ENCODE measurements at regions not wholly inside any gene's neighbourhood (a gene's known extent, or its start where the extent isn't known, plus 50 kb on each side); places are given as distances from the start of the nearest gene placed in this dataset.

DNA sequence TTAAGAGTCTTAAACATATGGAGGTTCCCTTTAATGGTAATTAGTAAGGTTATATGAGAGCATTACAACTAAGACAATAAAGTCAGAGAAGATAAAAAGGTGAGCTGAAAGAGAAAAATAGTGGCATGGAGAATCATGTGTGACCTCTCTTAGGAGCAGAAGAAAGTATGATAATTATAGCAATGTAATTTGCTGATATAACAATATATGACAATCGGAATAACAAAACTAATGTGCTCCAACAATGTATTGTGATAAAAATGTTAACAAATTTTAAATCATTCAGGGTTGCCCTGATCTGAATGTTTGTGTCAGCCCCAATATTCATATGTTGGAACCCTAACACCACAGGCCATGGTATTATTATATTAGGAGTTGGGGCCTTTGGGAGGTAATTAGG lies 269.6 kb upstream of the PPFIA2 start:
- H3K4me3 ChIP-seq (ENCODE audit: low read length) = no peak overlapping the region
- DNase-seq (ENCODE audit: low read depth) = no peak
- TF ChIP-seq, protein P1, sequence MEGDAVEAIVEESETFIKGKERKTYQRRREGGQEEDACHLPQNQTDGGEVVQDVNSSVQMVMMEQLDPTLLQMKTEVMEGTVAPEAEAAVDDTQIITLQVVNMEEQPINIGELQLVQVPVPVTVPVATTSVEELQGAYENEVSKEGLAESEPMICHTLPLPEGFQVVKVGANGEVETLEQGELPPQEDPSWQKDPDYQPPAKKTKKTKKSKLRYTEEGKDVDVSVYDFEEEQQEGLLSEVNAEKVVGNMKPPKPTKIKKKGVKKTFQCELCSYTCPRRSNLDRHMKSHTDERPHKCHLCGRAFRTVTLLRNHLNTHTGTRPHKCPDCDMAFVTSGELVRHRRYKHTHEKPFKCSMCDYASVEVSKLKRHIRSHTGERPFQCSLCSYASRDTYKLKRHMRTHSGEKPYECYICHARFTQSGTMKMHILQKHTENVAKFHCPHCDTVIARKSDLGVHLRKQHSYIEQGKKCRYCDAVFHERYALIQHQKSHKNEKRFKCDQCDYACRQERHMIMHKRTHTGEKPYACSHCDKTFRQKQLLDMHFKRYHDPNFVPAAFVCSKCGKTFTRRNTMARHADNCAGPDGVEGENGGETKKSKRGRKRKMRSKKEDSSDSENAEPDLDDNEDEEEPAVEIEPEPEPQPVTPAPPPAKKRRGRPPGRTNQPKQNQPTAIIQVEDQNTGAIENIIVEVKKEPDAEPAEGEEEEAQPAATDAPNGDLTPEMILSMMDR (conservative IDR thresholded peaks at IDR 0.05; ENCODE audit: low read depth, low read length) = no peak

DNA sequence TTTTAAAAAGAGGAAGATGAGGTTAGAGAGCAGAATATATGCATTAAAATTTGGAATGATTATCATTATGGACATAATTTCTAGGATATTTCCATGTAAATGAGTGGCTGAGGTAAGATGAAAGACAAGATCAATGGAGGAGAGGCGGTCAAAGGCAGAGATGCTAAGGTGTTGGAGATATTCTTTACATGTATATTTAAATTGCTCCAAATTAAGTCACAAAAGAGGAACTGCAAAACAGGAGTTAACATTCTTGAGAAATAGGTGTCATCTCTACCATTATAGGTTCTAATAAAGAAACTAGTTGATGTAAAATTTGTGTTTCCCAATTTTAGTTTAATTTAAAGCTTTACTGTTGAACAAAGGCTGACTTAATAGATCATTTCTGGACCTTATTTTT lies 268.5 kb upstream of the PPFIA2 start:
- no peak for DNase-seq (ENCODE audit: low read depth)
- H3K4me3 ChIP-seq (ENCODE audit: low read length) = no peak overlapping the region
- TF ChIP-seq, protein P1 (conservative IDR thresholded peaks at IDR 0.05; ENCODE audit: low read depth, low read length) = no peak

DNA sequence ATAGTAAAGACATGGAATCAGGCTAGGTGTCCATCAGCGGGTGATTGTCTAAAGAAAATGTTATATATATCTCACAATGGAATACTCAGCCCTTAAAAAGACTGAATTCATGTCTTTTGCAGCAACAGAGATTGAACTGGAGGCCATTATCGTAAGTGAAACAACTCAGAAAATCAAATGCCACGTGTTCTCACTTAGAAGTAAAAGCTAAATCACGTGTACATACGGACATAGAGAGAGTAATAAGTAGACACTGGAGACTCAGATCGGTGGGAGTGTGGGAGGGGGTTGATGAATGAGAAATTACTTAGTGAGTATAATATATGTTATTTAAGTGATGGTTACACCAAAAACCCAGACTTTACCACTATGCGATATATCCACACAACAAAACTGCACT lies 266.3 kb upstream of the PPFIA2 start:
- H3K4me3 ChIP-seq (ENCODE audit: low read length) = no peak overlapping the region
- DNase-seq (ENCODE audit: low read depth) = no peak
- TF ChIP-seq, protein P1 (conservative IDR thresholded peaks at IDR 0.05; ENCODE audit: low read depth, low read length) = no peak

DNA sequence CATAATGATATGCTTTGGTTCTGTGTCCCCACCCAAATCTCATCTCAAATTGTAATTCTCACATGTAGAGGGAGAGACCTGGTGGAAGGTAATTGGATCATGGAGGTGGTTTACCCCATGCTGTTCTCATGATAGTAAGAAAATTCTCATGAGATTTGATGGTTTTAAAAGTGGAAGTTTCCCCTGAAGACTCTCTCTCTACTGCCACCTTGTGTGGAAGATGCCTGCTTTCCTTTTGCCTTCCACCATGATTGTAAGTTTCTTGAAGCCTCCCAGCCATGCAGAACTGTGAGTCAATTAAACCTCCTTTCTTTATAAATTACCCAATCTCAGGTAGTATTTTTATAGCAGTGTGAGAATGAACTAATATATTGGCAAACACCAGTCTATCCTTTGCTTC lies 260.4 kb upstream of the PPFIA2 start:
- H3K4me3 ChIP-seq (ENCODE audit: low read length) = no peak overlapping the region
- DNase-seq (ENCODE audit: low read depth) = no peak
- TF ChIP-seq, protein P1 (conservative IDR thresholded peaks at IDR 0.05; ENCODE audit: low read depth, low read length) = peak; percentile 29

DNA sequence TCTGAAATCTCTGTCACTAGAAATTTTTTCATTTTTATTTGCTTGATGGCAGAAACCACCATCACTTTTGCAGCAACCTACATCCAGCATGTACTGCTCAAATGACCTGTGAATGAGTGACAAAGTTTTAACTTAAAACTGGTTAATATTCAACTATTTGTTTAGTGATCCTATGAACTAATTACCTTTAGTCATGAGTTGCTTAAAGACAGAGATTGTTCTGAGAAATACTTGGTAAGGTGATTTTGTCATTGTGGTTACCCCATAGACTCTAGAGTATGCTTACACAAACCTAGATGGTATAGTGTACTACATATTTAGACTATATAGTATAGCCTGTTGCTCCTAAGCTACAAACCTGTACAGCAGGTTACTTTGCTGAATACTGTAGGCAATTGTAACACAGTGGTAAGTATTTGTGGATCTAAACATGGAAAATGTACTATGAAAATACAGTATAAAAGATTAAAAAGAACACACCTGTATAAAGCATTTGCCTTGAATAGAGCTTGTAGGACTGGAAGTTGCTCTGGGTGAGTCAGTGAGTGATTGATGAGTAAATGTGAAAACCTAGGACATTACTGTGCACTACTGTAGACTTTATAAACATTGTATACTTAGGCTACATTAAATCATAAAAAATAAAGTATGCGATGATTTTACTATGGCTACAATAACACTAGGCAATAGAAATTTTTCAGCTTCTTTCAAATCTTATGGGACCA lies 256.6 kb upstream of the PPFIA2 start:
- TF ChIP-seq, protein P1 (conservative IDR thresholded peaks at IDR 0.05; ENCODE audit: low read depth, low read length) = no peak
- DNase-seq (ENCODE audit: low read depth) = no peak
- H3K4me3 ChIP-seq (ENCODE audit: low read length) = no peak overlapping the region

DNA sequence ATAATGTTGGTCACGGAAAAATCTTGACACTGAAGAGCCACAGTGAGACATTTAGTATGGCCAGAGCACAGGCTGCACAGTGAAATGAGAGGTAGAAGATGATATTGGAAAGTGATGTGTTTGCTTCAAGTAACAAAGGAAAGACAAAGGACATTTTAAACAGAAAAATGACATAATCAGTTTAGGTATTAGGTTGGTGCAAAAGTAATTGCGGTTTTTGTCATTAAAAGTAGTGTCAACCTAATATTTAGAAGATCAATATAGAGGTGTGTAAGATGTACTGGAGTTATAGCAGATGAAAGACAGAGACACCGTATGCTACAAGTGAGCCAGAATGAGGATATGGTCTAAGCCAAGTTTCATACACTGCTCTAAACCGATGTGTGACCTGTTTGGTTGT lies 253.0 kb upstream of the PPFIA2 start:
- TF ChIP-seq, protein P1 (conservative IDR thresholded peaks at IDR 0.05; ENCODE audit: low read depth, low read length) = no peak
- DNase-seq (ENCODE audit: low read depth) = no peak
- no peak overlapping the region for H3K4me3 ChIP-seq (ENCODE audit: low read length)

DNA sequence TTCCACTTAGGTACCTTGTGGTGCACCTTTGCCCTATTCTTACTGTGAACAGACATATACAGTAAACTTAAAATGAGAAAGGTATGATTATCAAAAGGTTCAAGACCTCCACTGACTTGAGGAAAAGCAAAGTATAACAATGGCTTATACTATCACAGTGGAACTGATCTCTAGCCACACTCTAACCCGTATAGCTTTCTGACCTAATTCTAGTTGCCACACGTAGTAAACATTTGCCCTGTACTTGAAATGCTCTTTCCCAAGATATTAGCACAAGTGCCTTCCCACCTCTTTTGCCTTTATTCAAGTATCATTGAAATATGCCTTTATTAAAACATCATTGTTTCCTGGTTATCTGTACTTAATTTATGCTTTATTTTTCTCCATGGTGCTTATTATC lies 250.4 kb upstream of the PPFIA2 start:
- no peak overlapping the region for H3K4me3 ChIP-seq (ENCODE audit: low read length)
- TF ChIP-seq, protein P1 (conservative IDR thresholded peaks at IDR 0.05; ENCODE audit: low read depth, low read length) = no peak
- no peak for DNase-seq (ENCODE audit: low read depth)
